RPMI8226 (cell line): ENCODE measurements at regions not wholly inside any gene's neighbourhood (a gene's known extent, or its start where the extent isn't known, plus 50 kb on each side); places are given as distances from the start of the nearest gene placed in this dataset.

Source experiments
- DNase-seq: peaks from one replicate; pipeline ENCODE4 v3.0.0-alpha.2; 2015

- DNase-seq: no peak
Observed at GRCh38 chr5:4662756-4663155, 477.4 kb upstream of the ADAMTS16 start.

GRCh38 chr5:4665911-4666310 lies 474.2 kb upstream of the ADAMTS16 start:
- no peak for DNase-seq

DNA sequence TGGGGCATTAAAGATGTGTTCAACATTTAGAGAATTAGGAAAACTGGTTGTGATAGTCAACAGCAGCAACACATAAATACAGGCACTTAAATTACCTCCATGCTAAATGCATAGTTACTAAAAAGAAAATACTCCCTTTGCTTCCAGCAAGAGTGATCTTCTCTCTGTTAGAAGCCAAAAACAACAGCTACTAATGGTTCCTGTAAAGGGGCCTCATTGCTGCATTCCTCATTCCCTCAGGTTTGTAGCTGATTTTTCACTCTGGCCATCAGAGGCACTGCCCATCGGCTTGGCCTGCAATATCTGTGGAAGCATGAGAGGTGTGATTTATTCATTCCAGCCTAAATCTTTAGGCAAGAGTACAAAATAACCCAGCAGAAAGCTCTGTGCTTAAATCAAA lies 466.0 kb upstream of the ADAMTS16 start:
- DNase-seq: no peak

- no peak for DNase-seq
Observed at GRCh38 chr5:4676934-4677333, 463.2 kb upstream of the ADAMTS16 start.

- DNase-seq: no peak
Observed at GRCh38 chr5:4684946-4685345, 455.2 kb upstream of the ADAMTS16 start.

- no peak for DNase-seq
Observed at GRCh38 chr5:4698596-4698995, 441.5 kb upstream of the ADAMTS16 start.

GRCh38 chr5:4699592-4699991 lies 440.5 kb upstream of the ADAMTS16 start:
- DNase-seq: no peak

DNA sequence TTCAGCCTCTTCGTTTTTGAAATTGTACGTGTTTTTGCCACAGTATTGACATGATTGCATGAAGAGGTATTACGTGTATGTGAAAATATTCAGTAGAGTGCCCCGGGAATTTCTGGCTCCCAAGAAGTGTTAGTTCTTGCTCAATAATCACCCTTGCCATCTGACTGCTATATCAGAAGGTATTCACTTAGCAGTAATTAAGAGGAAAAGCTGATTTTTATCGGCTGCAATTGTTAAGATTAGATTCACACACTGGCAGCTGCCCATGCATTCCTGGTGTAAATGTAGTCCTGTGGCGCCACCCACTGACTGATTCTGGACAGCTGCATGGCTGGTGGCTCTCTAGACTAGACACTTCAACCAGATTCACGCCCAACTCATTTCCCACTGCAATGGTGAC lies 440.1 kb upstream of the ADAMTS16 start:
- DNase-seq: peak; percentile 80

DNA sequence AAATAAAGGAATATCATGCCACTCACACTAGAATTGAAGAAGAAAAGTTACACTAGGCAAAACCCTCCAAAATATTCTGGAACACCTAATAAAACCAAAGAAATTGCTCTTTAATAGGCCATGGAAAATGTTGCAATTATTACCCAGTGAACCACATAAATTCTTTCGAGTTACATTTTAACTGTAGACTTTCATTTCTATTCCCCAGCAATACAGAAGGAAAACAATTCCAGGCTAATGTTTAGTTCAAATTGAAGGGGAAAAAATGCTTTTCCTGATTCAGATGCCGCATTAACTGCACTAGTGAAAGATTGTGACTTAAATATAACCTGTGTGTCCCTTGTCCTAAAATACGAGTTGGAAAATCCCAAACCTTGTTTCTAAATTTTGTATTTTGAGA lies 439.3 kb upstream of the ADAMTS16 start:
- no peak for DNase-seq

GRCh38 chr5:4703931-4704458 lies 436.1 kb upstream of the ADAMTS16 start:
- DNase-seq: no peak

DNA sequence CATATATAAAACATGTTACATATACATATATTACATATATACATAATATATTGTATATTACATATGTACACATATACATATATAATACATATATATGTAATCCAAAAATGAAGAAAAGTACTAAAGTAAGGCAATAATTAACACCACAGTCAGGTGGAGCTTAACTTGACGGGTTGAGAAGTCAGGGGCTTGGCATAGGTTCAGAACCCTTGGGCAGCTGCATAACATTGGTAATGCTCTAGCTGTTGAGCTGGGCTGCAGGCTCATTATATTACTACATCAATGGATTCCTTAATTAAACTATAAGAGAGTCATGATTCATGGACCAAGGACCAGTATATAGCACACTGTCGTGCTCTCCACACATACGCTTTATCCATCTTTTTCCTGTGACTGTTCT lies 435.2 kb upstream of the ADAMTS16 start:
- DNase-seq: no peak

- DNase-seq: no peak
Observed at GRCh38 chr5:4716781-4717180, 423.3 kb upstream of the ADAMTS16 start.

DNA sequence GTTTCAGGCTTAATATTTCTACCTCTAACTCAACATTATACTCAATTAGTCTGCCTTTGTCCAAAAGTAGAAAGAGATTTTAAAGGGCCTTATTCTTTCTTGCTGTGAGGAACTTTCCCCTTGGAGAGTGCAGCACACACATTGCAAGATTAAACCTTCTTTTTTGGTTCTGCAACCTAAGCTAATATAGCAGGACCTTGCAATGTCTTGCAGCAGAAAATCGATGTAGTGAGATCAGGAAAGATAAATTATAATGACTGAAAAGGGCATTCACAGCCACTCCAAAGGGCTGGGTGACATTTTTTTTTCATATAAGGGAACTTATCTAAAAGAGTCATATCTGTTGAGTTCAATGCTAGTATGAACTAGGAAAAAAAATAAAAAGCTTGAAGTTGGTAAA lies 422.7 kb upstream of the ADAMTS16 start:
- no peak for DNase-seq

DNA sequence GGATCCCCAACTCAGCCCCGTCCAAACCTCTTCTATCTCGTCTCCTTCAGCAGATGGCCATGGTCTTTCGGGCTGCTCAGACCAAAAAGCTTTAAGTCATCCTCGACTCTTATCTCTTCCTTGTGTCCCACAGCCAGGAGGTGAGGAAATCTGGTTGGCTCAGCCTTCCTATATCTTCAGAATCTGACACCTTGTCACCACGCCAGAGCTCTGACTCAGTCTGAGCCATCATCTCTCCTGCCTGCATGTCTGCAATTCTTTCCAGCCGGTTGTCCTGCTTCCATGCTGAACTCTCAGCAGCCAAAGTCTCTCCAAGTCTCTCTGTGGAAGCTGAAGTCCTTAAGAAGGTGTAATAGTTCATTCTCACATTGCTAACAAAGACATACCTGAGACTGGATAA lies 419.3 kb upstream of the ADAMTS16 start:
- no peak for DNase-seq

DNA sequence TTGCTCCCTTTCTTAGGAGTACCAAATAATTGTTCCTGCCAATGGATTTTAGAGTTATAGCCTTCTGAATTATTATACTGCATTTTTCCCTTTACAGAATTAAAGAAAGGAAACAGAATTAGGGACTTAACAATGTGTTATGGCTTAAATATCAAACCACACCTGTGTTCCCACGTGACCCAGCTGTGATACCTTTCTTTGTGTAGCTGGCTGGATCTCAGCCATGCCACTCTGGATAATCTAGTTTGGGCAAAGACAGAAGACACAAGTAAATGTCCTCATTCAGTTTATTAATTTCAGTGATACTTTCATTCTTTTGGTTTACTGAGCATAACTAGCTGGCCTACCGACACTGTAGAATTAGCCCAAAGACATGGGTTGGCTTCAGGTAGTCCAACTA lies 417.2 kb upstream of the ADAMTS16 start:
- peak; percentile 56 for DNase-seq

GRCh38 chr5:4725594-4725993 lies 414.5 kb upstream of the ADAMTS16 start:
- DNase-seq: peak; percentile 84

- DNase-seq: no peak
Observed at GRCh38 chr5:4730279-4730678, 409.9 kb upstream of the ADAMTS16 start.

GRCh38 chr5:4734348-4734747 lies 405.8 kb upstream of the ADAMTS16 start:
- no peak for DNase-seq

DNA sequence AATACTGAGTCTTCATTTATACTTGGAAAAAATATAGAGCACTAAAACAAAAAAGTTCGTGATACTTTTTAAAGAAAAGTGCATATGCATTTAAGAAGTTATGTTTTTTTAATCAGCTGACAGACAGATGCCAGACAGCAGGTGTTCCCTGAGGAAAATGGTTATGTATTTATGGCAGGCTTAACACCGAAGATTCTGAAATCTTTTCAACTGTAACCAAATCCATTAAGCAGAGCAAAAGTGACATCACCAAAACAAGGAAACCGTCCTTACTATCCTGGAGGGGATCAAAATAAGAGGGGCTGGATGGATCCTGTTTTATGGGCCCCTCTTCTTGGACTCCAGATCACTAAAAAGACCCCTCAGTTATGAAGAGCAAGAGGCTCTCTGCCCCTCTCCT lies 404.9 kb upstream of the ADAMTS16 start:
- DNase-seq: no peak

DNA sequence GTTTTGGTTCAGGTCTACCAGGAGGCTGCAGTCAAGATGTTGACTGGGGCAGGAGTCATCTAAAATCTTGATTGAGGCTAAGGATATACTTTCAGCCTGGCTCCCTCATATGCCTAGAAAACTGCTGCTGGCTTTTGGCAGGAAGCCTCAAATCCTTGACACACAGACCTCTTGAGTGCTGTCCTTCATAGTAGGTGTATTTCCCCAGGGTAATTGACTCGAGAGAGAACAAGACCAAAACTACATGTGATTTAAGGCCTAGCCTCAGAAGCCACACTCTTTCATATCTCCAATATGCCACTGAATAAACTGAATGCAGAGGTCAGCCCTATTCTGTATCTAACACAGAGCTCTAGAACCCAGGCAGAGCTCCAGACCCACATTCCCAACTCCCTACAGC lies 402.3 kb upstream of the ADAMTS16 start:
- DNase-seq: peak; percentile 54

DNA sequence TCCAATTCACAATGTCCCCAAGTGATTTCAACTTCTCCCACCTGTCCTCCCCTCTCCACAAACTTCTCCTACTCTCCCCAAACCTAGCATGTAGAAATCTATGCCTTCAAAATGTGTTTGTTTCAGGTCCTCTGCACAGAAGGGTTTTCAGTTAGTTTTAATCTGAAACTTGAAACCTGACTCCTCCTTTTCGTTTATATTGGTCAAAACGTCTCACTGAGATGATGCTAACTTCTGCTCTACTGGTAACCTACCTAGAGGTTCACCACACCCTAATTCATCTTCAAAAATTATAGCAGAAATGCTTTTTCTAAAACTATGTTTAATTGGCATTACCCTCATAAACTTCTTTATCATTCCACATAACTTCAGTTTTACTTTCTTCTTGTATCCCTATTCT lies 401.8 kb upstream of the ADAMTS16 start:
- DNase-seq: no peak

- DNase-seq: peak; percentile 12
Observed at GRCh38 chr5:4740156-4740555, 400.0 kb upstream of the ADAMTS16 start.

DNA sequence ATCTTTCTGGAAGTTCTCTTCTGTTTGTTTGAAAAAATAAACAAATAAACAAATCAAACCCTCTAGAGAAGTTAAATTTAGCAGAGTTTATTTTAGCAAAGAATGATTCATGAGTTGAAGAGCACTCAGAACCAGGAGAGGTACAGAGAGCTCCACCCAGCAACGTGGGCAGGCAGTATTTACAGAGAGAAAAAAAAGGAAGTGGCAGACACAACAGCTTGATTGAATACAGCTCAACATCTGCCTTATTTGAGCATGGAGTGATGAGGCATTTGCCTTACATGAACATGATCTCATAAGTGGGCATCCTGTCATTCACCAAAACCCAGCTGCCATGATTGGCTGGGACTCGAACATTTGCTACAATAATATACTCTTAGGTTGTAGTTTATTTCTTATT lies 381.6 kb upstream of the ADAMTS16 start:
- DNase-seq: peak; percentile 44

- DNase-seq: no peak
Observed at GRCh38 chr5:4758996-4759395, 381.1 kb upstream of the ADAMTS16 start.

- DNase-seq: no peak
Observed at GRCh38 chr5:4762316-4762715, 377.8 kb upstream of the ADAMTS16 start.

- DNase-seq: no peak
Observed at GRCh38 chr5:4765411-4765810, 374.7 kb upstream of the ADAMTS16 start.
